Suppressor macrophage treated with lipopolysaccharide for 1 hour (primary cell): ENCODE measurements at regions not wholly inside any gene's neighbourhood (a gene's known extent, or its start where the extent isn't known, plus 50 kb on each side); places are given as distances from the start of the nearest gene placed in this dataset.

Experiments used
- DNase-seq, 3 donors: peaks; one replicate each; pipeline ENCODE4 v3.0.0-alpha.2; 2020 to 2022

DNA sequence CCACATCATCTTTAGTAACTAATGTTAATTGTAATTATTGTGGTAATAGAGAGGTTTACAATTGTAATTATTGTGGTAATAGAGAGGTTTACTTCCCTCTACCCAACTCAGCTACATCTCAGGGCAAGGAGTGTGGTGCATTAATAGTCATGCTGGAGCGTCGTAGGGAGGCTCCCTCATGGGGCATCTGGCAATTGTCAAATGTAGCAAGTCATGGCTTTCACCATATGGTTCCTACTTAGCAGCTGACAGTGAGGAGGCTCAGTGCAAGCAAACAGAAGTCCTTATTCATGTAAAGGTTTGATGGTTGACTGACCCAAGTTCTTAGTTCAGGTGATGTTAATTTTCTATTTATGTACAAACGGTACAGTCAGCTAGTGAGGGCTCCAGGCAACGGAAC, 1012.0 kb downstream of the FLRT2 start:
- DNase-seq: no peak

DNA sequence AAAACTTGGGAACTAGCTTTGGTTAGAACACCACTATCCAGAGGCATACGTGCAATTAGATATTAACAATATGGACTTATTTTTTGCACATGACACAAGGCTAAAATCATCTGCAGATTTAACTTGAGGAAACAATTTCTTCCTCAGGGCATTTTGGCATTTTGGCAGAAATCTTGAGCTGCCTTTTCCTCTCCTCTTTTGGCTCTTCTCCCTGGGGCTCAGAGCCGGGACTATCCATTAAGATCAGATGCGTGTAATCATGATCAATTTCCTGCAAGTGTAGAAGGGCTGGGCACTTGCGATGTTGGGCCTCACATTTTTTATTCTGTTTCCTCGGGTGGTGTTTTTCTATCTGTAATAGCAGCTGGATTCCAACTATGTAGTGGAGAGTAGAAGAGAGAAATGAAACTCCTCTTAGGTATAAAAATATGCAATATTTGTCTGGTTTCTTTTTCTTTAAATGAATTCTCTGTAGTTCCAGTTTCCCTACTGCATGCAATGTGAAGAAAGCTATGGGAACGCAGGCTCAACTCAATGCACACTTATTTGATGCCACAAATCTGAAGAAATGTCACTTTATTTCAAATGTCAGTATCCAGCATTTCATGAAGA, 1010.8 kb downstream of the FLRT2 start:
- no peak for DNase-seq

DNA sequence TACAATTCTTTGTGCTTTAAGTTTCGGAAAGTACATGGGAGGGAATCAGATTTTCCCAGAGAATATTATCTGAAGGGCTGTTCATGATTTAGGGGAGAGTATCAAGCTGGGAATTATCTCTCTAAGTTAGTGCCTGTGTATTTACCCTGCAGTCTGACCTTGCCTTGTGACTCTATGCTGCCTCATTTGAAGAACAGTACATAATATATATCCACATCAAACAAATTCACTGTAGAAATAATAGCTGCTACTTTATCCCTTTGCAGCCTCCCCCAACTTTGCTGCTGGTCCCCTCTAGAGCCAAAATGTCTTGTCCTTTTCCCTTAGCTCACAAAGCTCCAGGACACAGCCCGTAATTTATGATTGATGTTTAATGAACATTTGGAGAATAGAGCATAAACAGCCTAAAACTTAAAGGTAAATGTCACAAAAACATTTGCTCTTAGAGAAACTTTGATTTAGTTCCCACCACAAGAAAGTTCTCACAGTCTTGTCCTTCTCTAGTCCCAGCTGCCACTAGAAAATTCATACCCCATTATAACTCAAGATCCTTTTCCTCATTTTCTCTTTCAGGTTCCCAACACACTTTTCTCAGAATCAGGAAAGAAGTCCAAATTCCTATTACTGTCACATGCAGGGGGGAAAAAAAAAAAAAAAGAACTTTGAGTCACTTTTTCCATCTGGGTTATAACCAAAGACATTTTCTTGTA, 1009.6 kb downstream of the FLRT2 start:
- no peak for DNase-seq

DNA sequence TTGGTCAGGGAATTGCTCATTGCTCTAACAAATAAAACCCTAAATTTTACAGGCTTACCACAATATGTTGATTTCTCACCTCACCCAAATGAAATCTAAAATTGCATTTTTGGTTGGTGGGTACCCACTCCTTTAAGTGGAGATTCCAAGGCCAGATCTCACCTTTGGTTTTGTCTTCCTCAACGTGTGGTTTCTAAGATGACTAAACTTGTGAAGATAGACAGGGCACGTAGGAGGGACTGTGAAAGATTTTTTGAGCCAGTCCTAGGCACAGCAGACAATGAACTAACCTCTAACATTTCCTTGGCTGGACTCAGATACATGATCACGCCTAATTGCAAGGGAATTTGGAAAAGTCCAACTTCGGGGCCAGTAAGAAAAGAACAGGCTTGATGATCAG, 1003.9 kb downstream of the FLRT2 start:
- DNase-seq: no peak

DNA sequence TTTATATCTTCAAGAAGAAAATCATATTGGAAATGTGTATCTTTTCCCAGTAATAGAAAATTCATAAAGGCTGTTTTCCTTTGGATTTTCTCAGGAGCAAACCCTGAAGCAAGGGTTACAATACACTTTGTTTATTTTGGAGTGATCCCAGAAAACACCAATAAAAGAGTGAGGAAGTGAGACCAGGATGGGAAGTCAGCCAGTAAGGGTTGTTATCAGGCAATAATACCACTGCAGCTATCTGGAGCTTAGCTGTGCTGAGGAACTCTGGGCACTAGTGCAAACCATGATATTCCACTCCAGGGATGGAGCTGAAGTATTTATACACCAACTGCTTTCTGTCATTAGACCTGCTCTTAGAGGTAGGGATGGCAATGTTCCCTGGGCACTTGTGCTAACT, 1002.3 kb downstream of the FLRT2 start:
- DNase-seq: no peak

DNA sequence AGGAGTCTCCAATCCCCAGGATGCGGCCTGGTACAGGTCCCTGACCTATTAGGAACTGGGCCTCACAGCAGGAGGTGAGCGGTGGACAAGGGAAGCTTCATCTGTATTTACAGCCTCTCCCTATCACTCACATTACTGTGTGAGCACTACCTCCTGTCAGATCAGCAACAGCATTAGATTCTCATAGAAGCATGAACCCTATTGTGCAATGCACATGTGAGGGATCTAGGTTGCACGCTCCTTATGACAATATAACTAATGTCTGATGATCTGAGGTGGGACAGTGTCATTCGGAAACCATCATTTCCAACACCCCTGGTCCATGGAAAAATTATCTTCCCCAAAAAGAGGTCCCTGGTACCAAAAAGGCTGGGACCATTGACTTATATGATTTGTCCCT, 1000.5 kb downstream of the FLRT2 start:
- DNase-seq: no peak

DNA sequence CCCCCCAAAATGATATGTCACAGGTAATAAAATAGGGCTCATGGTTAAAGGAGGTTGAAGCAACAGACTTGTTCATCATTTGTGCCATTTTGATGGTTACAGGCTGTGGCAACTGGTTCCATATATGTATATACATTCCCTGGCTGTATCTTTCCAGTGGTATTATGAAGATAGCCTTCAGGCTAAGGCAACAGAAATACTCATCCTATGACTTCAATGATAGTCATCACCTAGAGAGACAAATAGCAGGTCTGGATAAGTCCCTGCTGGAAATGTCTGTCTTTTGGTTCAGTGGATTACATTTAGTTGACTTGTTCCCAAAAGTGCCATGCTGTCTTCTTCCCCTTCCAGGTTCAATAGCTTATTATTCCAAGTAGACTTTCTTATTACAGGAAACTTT, 997.4 kb downstream of the FLRT2 start:
- no peak for DNase-seq

DNA sequence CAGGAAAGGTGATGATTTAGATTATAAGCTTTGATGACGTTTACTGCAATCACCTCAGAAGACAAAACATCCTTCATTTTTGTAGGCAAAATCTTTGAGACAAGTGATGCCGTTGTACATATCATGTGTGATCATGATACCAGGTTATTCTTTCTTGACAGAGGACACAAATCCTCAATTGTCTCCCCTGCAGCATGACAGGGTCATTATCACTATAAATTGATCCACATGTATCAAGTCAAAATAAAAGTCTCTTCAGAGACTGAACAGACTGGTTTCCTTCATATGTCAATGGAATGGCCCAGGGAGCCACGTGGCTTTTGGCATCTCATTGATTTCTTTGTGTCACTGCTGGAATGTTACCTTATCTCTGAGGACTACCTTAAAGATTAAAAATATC, 995.7 kb downstream of the FLRT2 start:
- DNase-seq: no peak

DNA sequence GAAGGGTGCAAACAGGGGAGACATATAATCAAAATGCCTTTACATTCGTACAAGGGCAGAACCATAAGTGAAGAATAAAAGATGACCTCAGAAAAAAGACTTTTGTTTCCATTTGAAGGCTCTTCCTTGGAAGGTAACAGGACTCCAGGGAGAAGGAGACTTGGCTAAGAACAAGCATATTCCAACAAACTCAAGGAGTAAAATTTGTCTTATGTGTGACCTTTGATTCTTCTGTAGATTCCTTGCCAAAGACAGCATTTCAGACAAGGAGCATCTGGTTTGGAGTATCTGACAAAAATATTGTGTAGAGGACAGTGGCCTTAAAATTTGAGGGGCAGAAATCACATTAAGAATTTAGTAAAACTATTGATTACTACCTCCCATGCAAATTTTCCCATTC, 991.9 kb downstream of the FLRT2 start:
- no peak for DNase-seq

DNA sequence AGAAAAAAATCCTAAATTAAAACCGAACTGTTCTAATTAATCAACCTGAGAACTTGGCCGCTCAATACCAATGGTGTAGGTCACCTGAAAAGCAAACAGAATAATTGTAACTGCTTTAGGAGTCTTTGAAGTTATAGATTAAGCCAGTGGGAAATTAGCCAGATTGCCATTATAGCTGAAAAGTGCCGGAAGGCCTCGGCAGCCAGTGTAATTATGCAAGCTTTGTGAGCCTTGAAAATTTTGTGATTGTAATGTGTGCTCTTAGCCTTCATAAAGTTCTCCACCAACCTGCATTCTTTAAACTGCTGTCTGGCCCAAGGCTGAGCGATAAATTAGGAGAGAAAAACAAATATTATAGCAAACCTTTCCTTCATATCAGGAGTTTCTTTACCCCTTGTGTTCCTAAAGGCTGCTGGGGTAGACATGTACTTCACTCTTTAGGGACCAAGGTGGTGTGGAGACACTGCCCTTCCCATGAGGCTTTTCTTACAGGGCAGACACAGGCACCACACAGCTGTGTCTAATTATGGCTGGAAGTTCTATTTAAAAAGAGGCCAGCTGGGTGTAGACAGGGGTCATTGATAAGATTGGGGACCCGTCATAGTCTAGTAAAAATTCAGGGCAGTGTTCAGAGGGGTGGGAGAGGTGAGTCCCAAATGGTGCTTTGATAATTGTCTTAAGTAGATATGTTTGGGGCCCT, 991.2 kb downstream of the FLRT2 start:
- no peak for DNase-seq

DNA sequence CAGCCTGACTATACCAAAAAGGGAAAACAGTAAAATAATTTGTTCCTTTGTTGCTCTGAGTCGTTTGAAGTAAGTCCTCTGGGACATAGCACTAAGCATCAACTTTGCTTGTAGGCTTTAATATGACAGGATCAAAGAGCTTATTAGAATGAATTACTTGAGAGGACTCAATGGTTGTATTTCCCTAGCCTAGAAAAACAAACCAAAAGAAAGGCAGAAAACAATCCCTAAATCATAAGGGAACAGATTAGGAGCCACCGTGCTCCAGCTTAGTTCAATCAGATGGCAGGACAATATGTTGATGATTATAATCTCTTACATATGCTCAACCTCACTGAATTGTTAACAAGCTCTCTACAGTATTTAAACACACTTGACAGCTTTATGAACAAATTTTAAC, 988.4 kb downstream of the FLRT2 start:
- DNase-seq: no peak

DNA sequence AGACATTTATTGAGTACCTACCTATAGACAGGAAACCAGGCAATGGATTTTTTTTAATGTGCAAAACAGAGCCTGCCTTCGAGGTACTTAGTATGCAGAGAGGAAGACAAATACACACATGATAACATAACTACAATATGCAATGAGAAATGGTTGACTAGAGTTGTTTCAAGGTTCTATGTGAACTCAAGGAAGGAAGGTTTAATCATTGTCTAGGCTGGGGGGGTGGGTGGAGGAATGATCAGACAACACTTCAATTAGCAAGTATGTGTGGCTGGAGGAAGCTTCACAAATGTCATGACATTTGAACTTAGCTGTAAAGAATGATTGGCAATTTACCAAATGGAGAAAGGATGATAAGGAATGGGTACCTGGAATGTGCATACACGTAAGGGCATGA, 985.3 kb downstream of the FLRT2 start:
- no peak for DNase-seq

DNA sequence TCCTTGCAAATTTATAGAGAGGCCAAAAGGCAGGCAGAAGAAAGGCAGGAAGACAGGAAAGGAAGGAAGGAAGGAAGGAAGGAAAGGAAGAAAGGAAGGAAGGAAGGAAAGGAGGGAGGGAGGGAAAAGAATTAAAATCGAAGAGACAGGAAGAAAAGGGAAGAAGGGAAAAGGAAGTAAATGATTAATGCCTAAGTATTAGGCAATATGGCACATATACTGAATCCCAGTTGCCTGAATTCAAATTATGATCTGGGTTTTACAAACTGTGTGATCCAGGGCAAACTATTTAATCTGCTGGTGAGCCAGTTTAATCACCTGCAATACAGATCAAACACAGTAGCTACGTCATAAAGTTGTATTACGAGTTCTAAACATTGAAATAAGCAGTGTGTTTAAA, 983.6 kb downstream of the FLRT2 start:
- DNase-seq: no peak

DNA sequence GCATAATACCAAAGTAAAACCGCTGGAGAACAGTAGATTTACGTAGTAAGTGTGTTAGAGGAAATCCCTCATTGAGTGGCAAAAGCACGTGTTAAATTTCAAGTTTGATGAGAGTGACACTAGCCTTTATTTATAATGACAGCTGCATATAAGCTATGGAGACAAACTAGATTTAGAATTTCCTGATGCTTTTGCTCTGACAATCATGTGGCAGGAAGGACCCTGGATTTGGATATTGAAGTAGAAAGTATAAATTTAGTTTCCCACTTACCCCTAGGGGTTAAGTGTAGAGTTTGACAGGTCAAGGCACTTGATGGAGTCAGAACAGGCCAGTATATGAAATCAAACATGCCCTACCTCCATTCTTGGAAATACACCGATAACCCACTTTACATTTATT, 983.1 kb downstream of the FLRT2 start:
- DNase-seq: no peak

DNA sequence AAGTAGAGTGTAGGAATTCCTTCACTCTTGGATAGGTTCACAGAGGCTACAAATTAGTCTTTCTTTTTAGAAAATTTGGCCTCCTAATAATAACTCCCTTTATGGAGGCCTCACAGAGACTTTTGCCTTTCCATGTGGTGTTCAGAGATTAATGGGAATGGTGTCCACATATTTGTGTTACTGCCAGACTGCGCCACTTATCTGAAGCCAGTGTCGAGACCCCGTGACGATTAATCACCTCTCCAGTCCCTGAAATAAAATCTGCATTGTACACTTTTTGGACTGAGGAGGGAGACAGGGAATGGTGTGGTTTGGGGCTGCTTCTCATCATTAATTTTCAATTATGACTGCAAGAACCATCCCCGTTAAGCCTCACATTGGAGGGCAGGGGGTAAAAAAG, 980.5 kb downstream of the FLRT2 start:
- no peak for DNase-seq

DNA sequence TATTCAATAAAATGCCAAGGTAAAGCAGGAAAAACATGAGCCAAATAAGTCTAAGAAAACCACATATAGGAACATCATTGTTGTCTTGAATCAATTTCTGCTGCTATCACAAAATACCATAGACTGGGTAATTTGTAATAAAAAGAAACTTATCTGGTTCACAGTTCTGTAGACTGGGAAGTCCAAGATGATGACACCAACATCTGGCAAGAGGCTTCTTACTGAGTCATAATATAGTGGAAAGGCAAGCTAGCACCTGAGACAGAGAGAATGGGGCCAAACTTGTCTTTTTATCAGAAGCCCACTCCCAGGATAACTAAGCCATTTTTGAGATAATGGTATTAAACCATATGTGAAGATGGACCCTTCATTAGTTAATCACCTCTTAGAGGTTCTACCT, 975.9 kb downstream of the FLRT2 start:
- DNase-seq: peak; percentile 24 to 41 (median 36)

DNA sequence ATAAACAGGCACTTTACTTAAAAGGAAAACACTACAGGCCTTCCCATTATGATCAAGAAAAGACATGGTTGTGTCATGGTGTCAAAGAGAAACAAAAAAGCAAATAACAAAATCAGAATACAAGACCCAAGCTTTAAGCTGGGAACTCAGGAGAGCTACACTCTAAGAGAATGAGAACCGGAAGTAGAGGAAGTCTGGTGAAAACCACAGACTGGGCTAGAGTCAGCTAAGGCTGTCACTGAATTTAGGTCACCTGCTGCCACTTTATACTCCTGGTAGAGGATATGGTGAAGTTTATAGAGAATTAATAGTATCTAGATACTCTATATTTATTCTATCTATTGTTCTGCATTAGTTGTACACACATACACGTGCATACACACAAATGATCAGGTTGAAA, 971.7 kb downstream of the FLRT2 start:
- peak in 1 of 3 donors; percentile 2 for DNase-seq

DNA sequence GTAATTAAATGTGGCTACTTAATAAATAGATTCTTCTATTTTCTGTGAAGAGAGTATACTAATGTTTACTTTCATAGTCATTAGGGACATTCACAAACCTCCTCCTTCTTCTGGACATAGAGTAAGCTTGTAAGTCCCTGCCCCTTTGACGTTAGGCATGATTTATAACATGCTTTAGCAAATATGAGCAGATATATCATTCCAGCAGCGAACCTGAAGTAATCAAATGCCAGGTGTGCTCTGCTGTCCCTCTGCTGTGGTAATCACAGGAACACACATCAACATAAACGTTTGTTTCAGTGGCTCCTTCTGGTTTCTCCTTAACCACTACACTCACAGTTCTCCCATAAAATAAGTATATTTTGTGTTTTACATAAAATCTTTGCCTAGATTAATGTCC, 961.8 kb downstream of the FLRT2 start:
- no peak for DNase-seq

DNA sequence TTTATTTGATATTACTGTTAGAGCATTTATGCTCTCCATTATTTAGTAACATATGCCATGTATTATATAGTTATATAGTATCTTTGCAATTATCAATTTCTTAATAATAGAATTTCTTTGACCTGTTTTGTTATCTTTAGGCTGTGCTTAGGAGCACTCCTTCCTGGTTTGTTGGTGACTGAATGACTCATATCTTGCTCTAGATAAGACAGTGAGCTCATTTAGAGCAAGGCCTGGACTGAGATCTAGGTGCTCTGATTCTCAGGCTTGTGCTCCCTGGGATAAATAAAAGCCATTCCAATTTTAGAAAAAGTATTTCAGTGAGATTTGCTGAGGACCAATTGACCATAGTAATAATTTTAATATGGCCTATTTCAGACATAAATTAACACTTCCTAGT, 951.2 kb downstream of the FLRT2 start:
- no peak for DNase-seq

DNA sequence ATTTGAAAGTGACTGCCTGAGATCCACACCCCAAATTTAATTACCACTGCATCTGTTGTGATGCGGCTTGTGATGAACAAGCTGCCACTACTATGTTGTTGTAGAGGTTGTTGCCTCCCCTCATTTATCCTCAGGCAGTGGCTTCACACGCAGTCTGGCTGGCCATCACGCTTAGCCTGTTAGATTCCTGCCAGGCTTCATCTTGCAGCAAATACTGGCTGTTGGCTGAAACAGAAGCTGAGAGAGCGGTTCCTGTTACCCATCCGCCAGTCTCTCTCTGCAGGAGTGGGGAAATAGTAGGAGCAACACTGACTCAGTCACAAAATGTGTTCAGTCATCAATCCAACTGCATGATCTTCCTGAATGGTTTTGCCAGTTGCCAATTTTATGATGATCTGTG, 934.4 kb downstream of the FLRT2 start:
- no peak for DNase-seq

DNA sequence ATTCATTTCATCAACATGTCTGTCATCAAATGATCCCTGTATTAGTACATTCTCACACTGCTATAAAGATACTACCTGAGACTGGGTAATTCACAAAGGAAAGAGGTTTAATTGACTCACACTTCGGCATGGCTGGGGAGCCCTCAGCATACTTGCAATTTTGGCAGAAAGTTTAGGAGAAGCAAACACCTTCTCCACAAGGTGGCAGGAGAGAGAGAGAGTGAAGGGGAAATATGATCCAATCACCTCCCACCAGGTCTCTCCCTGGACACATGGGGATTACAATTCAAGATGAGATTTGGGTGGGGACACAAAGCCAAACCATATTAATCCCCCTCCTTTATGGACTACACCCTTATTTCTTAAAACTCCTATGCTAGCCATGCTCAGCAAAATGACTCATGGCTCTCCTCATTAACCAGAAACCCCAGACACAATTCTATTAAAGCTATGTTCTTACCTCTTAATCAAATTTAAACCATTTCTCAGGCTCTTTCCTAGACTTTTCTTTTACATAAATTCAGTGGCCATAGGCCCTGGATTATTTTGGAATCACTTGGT, 932.3 kb downstream of the FLRT2 start:
- peak in 2 of 3 donors; percentile 11 to 14 for DNase-seq

DNA sequence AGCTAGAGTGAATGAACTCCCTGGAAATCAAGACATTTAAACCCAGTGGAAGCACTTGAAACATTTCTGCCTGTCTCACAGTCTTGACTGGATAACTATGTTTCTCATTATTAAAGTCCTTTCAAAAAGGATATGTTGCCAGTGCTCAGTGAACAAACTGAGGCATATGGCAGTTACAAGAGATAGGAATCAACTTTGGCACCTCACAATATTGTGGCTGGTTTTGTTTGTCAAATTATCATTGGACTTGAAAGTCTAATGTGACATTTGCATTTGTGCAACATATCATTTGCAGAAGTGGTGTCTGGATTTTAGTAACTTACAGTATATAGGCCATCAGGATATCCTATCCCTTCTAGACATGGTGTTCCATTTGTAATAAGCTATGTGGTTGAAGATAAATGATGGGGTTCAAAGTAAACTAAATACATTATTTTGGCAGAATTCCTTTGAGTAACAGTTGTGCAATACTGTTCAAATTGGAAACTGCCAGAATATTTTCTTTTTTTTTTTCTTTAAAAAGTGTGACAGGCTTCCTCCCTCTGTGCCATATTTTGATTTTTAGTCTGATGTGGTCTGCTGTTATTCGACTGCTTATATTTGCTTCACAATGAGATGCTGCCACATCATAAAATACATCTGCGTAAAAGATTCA, 927.7 kb downstream of the FLRT2 start:
- no peak for DNase-seq

DNA sequence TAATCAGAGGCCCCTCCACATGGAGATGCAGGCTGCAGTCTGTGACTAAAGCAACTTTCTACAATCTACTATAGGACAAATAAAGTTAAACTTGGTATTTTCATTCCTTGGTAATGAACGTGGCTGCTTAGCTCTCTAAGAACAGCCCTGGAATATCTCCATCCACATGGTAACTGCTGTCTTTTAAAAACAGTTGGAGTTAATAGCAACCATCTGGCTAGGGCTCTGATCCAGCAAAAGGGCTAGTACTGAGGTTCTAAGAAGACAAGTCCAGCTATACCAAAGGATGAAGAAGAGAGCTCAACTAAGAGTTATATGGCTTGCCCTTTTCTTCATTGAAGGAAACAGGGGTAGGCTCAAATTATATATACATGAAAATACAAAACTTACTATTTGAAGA, 920.1 kb downstream of the FLRT2 start:
- DNase-seq: no peak

DNA sequence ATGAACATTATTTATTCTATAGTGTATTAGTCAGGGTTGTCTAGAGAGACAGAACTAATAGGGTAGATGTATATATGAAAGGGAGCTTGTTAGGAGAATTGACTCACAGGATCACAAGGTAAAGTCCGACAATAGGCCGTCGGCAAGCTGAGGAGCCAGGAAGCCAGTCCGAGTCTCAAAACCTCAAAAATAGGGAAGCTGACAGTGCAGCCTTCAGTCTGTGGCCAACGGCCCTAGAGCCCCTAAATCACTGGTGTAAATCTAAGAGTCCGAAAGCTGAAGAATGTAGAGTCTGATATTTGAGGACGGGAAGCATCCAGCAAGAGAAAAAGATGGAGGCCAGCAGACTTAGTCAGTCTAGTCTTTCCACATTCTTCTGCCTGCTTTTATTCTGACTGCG, 912.2 kb downstream of the FLRT2 start:
- DNase-seq: peak in 2 of 3 donors; percentile 12 to 15
